Heart left ventricle (tissue), 16 donors: ENCODE measurements at regions not wholly inside any gene's neighbourhood (a gene's known extent, or its start where the extent isn't known, plus 50 kb on each side); places are given as distances from the start of the nearest gene placed in this dataset.

Experiments
- ATAC-seq, 4 donors: fragments of 200-7000 bp; cut with Tn5 transposase; one replicate each; pipeline ENCODE4 v1.9.1; 2020 to 2022; ENCODE audit warnings: moderate library complexity in 4 of 4, mild to moderate bottlenecking in 3 of 4, moderate number of reproducible peaks in 1 of 4
- DNase-seq, 5 donors: peaks; one replicate each; pipeline ENCODE4 v3.0.0-alpha.2; 2020
- H3K27ac ChIP-seq, 12 donors: fragments of 200-600 bp; sonication (generic) in 4 of 12; one replicate each; pipeline versions ENCODE4 v1.5.0 to v1.8.0; 2016 to 2022; ENCODE audit warnings: mild to moderate bottlenecking in 2 of 12
- H3K27me3 ChIP-seq, 9 donors: fragments of 200-600 bp; sonication (generic) in 2 of 9; one replicate each; pipeline versions ENCODE4 v1.5.1 to v1.8.0; 2016 to 2022; ENCODE audit warnings: mild to moderate bottlenecking in 3 of 9
- H3K36me3 ChIP-seq, 9 donors: fragments of 200-600 bp; sonication (generic) in 2 of 9; one replicate each; pipeline versions ENCODE4 v1.5.0 to v1.8.0; 2018 to 2022; ENCODE audit warnings: mild to moderate bottlenecking in 2 of 9
- H3K4me1 ChIP-seq, 12 donors: fragments of 200-600 bp; sonication (generic) in 4 of 12; one replicate each; pipeline versions ENCODE4 v1.5.0 to v1.8.0; 2016 to 2022; ENCODE audit warnings: mild to moderate bottlenecking in 3 of 12
- H3K4me3 ChIP-seq, 12 donors: fragments of 200-600 bp; sonication (generic) in 4 of 12; one replicate each; pipeline versions ENCODE4 v1.5.0 to v1.8.0; 2017 to 2022; ENCODE audit warnings: mild to moderate bottlenecking in 9 of 12, moderate library complexity in 4 of 12
- H3K9me3 ChIP-seq, 12 donors: fragments of 200-600 bp; sonication (generic) in 4 of 12; one replicate each; pipeline versions ENCODE4 v1.5.0 to v1.8.0; 2016 to 2022; ENCODE audit warnings: mild to moderate bottlenecking in 1 of 12
- POLR2A ChIP-seq, 2 donors: fragments of 450-650 bp; IDR thresholded peaks; one replicate each; pipeline ENCODE4 v1.6.1; 2017; ENCODE audit warnings: antibody characterized with exemption in 2 of 2, mild to moderate bottlenecking in 2 of 2, moderate library complexity in 2 of 2
- WGBS, 4 donors: extraction: QIAGEN DNeasy Blood & Tissue Kit in 2 of 4; methylation state at CpG; one replicate each; pipeline versions ENCODE4 v1.1.5 to v1.1.7; 2013 to 2018; 5-methylcytosine and 5-hydroxymethylcytosine counted together
- intact Hi-C, 10 donors: fragments of 100-400 bp; cut with DNase I; formaldehyde crosslinking; loops; one replicate each; pipeline versions ENCODE4 v1.11.1 to v1.14.2; 2022
- TF ChIP-seq, protein P1 (sequence below), 12 donors: fragments of 200-600 bp; sonication (generic) in 4 of 12; IDR thresholded peaks; one replicate each; pipeline versions ENCODE4 v1.5.0 to v1.8.0; 2018 to 2022; ENCODE audit warnings: antibody characterized with exemption in 12 of 12, mild to moderate bottlenecking in 5 of 12
- donor health status: ischemic (EF 13 %, LVEDD 7.1; RV severe dilation, severe dysfunction).
- donor health status: healthy with polysubstance abuse.
- donor health status: DM: no; HTN: yes; CAD: no.
- donor health status: DM: no; HTN: no; CAD: no.
- donor health status: ischemic (EF 25% LVEDD 6.9; RV normal size, moderate dysfunction).
- donor health status: ischemic (EF 25% LVEDD 5.7; RV mildly dilated, moderate dysfunction).
- donor health status: healthy.
- donor health status: DM: yes; HTN: yes; CAD: no.
- donor health status: ischemic (EF 35%, LVEDD 5.7; RV mildly dilated, moderate dysfunction).
- donor health status: nonischemic (EF 11% LVEDD 7.7; RV severe dilation, severe dysfunction).
- donor health status: DM: yes; HTN: yes; CAD: no.
- donor health status: PGD.
- donor health status: ischemic (EF 29% LVEDD 5.4; RV normal size, mild dysfunction).
- donor health status: nonischemic (EF 23%, LVEDD 6.1; RV moderate dilation, normal function).

- H3K36me3 ChIP-seq: no peaks in the 10 kb centered on the region
- no peak overlapping the region for H3K4me3 ChIP-seq
- WGBS, 4 donors: 76 to 79% (median 76%) methylated on average over 5 of the region's 5 CpGs
- ATAC-seq (no peak), DNase-seq (no peak)
- TF ChIP-seq, protein P1, sequence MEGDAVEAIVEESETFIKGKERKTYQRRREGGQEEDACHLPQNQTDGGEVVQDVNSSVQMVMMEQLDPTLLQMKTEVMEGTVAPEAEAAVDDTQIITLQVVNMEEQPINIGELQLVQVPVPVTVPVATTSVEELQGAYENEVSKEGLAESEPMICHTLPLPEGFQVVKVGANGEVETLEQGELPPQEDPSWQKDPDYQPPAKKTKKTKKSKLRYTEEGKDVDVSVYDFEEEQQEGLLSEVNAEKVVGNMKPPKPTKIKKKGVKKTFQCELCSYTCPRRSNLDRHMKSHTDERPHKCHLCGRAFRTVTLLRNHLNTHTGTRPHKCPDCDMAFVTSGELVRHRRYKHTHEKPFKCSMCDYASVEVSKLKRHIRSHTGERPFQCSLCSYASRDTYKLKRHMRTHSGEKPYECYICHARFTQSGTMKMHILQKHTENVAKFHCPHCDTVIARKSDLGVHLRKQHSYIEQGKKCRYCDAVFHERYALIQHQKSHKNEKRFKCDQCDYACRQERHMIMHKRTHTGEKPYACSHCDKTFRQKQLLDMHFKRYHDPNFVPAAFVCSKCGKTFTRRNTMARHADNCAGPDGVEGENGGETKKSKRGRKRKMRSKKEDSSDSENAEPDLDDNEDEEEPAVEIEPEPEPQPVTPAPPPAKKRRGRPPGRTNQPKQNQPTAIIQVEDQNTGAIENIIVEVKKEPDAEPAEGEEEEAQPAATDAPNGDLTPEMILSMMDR (IDR thresholded peaks at IDR 0.05): no peak
- TF ChIP-seq POLR2A (IDR thresholded peaks at IDR 0.05): no peak
- no peaks in the 10 kb centered on the region for H3K27me3 ChIP-seq
- no peak overlapping the region for H3K27ac ChIP-seq
- intact Hi-C loops: no loop called here
- no peaks in the 10 kb centered on the region for H3K4me1 ChIP-seq
- no peaks in the 10 kb centered on the region for H3K9me3 ChIP-seq
Observed at GRCh38 chr4:84063619-84064018, 435.5 kb downstream of the NKX6-1 start.

DNA sequence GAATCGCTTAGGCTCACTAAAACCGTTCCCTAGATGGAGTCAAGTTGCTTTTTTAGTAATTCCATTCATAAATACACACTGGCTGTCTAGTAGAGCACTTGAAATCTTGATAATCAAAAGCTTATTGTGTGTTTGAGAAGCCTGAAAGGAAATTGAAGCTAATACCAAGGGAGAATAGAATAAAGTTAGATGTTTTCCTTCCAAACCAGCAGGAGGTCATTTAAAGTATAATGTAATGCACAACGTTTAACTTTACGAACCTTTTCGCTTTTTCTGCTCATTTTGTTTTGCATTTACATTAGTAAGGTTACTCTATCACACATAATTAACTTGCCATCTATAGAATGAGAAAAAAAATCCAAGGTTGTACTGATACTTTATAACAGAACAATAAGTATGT, 440.9 kb downstream of the NKX6-1 start:
- no peak for TF ChIP-seq POLR2A (IDR thresholded peaks at IDR 0.05)
- TF ChIP-seq, protein P1 (IDR thresholded peaks at IDR 0.05): no peak
- ATAC-seq (no peak), DNase-seq (no peak)
- Histone ChIP-seq H3K4me1 (no peaks in the 10 kb centered on the region), H3K27ac (no peak overlapping the region), H3K27me3 (no peaks in the 10 kb centered on the region), H3K36me3 (no peaks in the 10 kb centered on the region), H3K4me3 (no peak overlapping the region), H3K9me3 (no peaks in the 10 kb centered on the region)
- intact Hi-C loops: no loop called here
- 45 to 51% (median 47%) methylated on average over 5 of the region's 5 CpGs for WGBS, 4 donors

DNA sequence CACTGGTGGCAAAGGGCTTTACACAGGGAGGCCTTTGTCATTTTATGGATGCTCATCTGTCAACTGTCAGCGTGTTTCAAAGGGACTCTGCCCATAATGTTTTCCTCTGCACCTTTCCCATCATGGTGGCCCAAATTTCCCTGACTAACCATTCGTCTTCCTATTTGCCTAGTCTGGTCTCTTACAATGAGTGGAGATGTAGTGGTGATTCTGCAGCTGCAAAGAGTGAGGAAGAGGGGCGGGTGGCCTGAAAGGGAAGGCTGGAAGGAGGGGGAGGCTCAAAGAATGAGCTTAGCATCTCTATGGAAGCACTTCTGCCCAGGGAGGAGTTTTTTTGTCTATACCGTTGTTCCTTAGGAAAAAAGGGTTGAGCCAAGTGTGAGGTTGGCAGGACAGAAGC, 447.5 kb downstream of the NKX6-1 start:
- no peak for TF ChIP-seq POLR2A (IDR thresholded peaks at IDR 0.05)
- TF ChIP-seq, protein P1 (IDR thresholded peaks at IDR 0.05): no peak
- Histone ChIP-seq H3K4me1 (no peaks in the 10 kb centered on the region), H3K36me3 (no peaks in the 10 kb centered on the region), H3K9me3 (no peaks in the 10 kb centered on the region), H3K27ac (no peak overlapping the region), H3K27me3 (no peaks in the 10 kb centered on the region), H3K4me3 (no peak overlapping the region)
- intact Hi-C loops: no loop called here
- ATAC-seq (no peak), DNase-seq (no peak)
- 61 to 71% (median 63%) methylated on average over 4 of the region's 4 CpGs for WGBS, 4 donors

GRCh38 chr4:84051089-84051488, 448.0 kb downstream of the NKX6-1 start:
- H3K9me3 ChIP-seq: no peaks in the 10 kb centered on the region
- TF ChIP-seq, protein P1 (IDR thresholded peaks at IDR 0.05): no peak
- no peak for TF ChIP-seq POLR2A (IDR thresholded peaks at IDR 0.05)
- no peaks in the 10 kb centered on the region for H3K27me3 ChIP-seq
- 35 to 42% (median 40%) methylated on average over 2 of the region's 2 CpGs for WGBS, 4 donors
- H3K36me3 ChIP-seq: no peaks in the 10 kb centered on the region
- no peak overlapping the region for H3K4me3 ChIP-seq
- H3K4me1 ChIP-seq: no peaks in the 10 kb centered on the region
- no peak for DNase-seq
- ATAC-seq: no peak
- H3K27ac ChIP-seq: no peak overlapping the region
- intact Hi-C loops: no loop called here
